NCI-H2081 (cell line): ENCODE measurements at regions not wholly inside any gene's neighbourhood (a gene's known extent, or its start where the extent isn't known, plus 50 kb on each side); places are given as distances from the start of the nearest gene placed in this dataset.
A peak's percentile ranks its signal among the peaks of the same experiment; 100 is the strongest.
"Not testable (repeated sequence)": the region's sequence is repeated elsewhere in the genome, so short reads cannot be mapped to it uniquely, and the experiment has no call there.

ENCODE experiments used
- DNase-seq, 2 experiments: peaks; one replicate each; lab custom pipeline; 2025; lab: John Stamatoyannopoulos, UW

DNA sequence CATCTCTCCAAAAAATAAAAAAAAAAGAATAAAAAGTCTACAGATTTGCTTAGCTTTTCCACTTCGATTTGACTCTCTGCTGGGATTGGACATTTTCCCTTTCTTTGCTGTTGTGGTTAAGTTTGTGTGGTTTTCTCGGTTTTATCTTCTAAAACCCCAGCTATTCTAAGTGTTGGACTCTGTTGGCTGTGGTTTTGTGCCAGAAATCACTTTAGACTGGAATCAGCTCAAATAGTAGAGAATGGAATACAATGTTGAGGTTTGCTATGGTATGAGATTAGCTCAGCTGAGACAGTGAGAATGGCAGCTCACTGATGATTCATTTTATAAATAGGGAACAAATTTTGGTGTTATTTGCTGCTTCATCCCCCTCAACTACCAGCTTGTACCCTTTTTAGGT, 116.0 kb downstream of the BUB3 start:
- no peak for DNase-seq

DNA sequence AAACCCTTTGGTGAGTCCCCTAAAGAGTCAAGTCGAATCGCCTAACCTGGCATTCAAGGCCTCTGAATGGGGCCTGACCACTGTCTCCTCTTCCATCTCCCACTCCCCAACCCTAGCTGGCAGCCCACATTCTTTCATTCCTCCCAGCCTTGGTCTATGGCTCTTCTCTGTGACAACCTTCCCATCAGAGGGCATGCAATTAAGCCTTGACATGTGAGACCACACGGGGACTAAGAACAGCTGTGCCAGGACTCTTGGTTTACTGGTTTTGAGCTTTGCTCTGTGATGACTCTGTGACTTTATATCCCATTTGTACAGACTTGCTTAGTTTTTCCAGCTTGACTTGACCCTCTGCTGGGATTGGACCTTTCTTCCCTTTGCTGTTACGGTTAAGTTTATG, 116.6 kb downstream of the BUB3 start:
- DNase-seq = no peak

- no peak for DNase-seq
These were observed 118.0 kb downstream of the BUB3 start for GRCh38 chr10:123272171-123272570.

DNA sequence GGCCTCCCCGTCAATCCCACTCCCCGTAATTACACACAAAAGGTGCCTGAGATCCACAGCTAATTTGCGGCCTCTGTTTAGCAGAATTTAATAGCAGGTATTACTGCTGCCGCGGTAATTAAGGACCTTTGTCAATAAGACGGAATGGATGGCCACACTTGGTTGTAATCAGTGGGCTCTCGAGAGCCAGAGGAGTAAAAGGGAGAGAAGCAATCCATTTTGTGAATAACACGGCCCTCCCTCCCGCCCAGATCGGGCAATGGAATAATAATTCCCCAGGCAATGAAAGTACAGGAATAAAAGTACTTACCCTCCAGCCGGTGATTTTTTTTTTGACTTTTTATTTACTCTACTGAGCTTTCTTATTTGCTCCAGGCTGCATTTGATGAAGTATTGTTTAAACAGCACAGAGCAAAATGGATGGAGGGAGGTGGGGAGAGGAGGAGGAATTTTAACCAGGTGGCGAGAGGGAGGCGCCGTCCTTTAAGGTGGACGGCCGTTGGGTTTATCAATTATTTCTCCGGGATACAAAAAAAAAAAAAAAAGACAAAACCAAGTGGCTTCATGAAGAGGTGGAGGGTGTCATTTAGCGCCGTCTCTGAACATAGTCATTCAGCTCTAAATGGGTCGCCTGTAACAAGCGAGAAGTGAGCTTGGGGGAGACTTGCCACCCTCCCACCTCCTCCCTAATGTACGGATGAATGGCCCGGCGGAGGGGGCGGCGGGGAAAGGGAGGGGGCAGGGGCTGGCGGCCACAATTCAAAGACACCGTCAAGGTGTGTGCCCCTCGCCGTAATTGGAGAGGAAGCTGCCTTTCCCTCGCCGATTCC, 120.3 kb downstream of the BUB3 start:
- DNase-seq = peak; percentile 59 to 80

DNA sequence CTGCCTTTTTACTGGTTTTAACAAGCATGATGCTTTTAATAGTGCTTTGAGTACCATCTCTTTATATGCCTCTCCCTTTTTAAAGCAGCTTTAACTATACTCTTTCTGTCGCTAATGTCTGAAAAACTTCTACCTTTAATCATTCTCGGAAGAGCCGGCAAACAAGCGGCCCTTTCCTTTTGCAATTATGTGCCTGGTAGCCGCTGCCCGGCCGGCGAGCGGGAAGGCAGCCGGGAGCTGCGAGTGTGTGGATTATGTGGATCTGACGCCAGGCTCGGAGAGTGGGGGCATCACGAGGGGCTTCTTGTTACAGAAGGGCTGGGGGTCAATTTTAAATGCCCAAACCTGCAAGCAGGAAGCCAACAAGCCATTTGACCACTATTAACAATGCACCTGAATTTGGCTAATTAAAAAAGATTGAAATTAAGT, 120.9 kb downstream of the BUB3 start:
- no peak for DNase-seq

DNA sequence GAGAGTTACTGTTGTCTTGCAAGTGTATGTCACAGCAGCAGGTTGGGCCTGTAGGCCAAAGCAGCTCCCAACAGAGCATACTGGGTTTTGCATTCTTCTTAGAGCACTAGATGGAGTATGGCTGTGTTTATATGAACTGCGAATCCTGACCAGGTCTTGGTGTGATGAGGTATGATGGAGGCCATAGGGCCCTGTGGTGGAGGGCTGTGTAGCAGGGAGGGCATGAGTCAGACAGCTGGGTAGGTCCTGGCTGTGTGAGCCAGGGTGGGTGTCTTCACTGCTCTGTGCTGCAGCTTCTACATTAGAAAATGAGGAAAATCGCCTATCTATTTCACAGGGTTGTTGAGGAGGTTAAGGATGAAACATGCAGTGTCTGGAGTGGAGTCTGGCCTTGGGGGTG, 124.2 kb downstream of the BUB3 start:
- no peak for DNase-seq

DNA sequence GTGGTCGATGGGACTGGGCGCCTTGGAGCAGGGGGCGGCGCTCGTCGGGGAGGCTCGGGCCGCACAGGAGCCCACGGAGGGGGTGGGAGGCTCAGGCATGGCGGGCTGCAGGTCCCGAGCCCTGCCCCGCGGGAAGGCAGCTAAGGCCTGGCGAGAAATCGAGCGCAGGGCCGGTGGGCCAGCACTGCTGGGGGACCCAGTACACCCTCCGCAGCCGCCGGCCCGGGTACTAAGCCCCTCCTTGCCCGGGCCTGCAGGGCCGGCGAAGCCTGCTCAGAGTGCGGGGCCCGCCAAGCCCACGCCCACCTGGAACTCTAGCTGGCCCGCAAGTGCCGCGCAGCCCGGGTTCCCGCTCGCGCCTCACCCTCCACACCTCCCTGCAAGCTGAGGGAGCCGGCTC, 129.2 kb downstream of the BUB3 start:
- not testable (repeated sequence) for DNase-seq

DNA sequence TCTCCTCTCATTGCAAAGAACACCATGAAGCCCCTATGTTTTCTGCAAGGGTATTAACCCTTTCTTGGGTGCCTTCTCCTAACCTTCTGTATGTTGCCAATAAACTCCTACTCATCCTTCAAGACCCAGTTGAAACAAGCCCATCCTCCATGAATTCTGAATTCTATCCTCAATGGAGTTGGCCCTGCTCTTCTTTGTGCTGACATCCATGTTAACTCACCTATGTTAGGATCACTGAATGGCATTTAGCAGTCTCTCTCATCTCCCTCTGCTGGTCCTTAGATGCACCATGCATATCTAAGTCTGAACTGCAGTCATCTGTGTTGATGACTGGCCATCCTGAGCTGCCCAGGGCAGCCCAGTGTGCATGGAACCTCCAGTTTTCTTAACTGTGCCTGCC, 129.8 kb downstream of the BUB3 start:
- no peak for DNase-seq

DNA sequence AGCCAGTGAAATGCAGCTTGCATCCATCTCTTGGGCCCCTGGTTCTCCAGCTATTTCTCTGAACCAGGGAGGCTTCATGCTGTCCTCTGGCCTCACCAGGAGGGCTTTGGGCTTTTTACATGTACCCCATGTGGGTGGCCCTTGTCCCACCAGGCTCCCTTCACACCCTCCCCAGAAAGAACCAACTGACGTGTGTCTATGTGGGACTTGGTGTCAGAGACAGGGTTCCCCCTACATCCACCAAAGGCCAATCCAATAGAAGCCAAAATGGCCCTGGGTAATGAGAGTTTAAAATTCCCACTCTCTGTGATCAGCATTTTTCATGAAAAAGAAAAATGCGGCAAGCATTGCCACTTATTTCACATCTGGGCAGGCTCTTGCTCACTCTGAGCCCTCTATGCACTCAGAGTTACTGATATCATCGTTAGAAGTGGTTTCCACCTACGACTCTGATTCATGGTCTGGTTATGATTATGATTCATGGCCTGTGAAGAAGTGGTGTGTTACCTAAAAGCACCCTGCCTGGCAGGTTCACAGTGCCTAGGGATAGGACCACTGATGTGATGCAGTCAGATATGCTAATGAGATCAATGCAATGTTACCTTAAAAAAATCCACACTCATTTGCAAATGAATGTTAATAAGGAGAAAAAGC, 133.5 kb downstream of the BUB3 start:
- DNase-seq = no peak

GRCh38 chr10:123289432-123289831, 135.2 kb downstream of the BUB3 start:
- no peak for DNase-seq

GRCh38 chr10:123294109-123294508, 139.9 kb downstream of the BUB3 start:
- no peak for DNase-seq

GRCh38 chr10:123294886-123295285, 140.7 kb downstream of the BUB3 start:
- DNase-seq = no peak

- DNase-seq = no peak
These were observed 141.4 kb downstream of the BUB3 start for GRCh38 chr10:123295644-123296043.

- no peak for DNase-seq
These were observed 143.0 kb downstream of the BUB3 start for GRCh38 chr10:123297175-123297574.

GRCh38 chr10:123298583-123298982, 144.4 kb downstream of the BUB3 start:
- no peak for DNase-seq

- no peak for DNase-seq
These were observed 145.4 kb downstream of the BUB3 start for GRCh38 chr10:123299598-123299997.

DNA sequence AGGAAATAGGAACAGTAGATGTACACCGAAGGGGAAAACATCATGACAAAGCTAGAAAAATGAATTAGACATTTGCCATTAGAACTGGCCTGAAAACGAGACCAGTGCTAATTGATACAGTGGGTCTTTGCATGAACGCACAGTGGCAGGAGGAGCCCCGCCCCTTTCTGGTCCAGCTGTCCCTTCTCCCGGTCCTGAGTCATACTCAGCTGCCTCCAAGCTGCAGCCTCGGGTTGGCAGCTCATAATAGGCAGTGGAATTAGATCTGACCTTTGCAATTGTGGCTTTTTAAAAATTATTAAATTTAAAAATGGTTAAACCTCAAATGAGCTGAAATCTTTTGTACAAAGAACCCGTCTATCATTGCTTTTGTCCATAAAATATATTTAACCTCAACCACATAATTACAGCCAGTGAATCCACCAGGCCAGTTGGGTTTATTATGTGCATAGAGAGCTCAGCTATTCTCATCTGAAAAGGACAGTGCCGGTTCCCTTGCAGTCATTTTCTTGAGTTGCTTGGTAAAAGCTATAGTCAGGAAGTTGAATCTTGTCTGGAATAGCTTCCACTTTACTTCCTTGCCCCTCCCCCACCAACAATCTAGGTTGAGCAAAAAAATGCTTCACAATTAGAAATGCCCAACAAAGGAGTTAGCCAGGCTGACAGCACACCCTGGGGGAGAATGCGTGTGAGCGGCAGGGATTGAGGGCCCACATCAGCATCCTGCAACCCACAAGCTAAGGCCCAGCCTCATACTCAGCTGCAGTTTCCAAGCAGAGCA, 147.1 kb downstream of the BUB3 start:
- no peak for DNase-seq

GRCh38 chr10:123303581-123304337, 149.6 kb downstream of the BUB3 start:
- no peak for DNase-seq

- no peak for DNase-seq
These were observed 151.5 kb downstream of the BUB3 start for GRCh38 chr10:123305671-123306070.

- DNase-seq = no peak
These were observed 152.1 kb downstream of the BUB3 start for GRCh38 chr10:123306290-123306689.

- no peak for DNase-seq
These were observed 155.5 kb downstream of the BUB3 start for GRCh38 chr10:123309731-123310130.

- no peak for DNase-seq
These were observed 162.6 kb downstream of the BUB3 start for GRCh38 chr10:123316776-123317175.
